ENCODE measurements at regions not wholly inside any gene's neighbourhood (a gene's known extent, or its start where the extent isn't known, plus 50 kb on each side); places are given as distances from the start of the nearest gene placed in this dataset.

DNA sequence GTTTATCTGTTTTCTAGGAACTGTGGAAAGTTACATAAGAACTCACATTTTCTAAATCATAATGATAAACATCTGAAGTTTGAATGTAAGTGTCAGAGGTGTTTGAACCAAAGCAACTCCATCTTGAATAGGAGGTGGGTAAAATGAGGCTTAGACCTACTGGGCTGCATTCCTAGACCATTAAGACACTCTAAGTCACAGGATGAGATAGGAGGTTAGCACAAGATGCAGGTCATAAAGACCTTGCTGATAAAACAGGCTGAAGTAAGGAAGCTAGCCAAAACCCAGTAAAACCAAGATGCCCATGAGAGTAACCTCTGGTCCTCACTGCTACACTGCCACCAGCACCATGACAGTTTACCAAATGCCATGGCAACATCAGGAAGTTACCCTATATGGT lies 297.7 kb upstream of the POU5F2 start:
- no TSS peak for BruUV-seq (replicated peaks)
- Histone ChIP-seq H2AFZ (ENCODE audit: low read length) (no peak overlapping the region), H3K4me1 (ENCODE audit: insufficient read depth, low read length, poor library complexity, severe bottlenecking) (no peaks in the 10 kb centered on the region), H4K20me1 (ENCODE audit: insufficient read depth, low read length) (no peaks in the 10 kb centered on the region), H3K4me2 (ENCODE audit: low read length) (no peak overlapping the region), H3K9me3 (ENCODE audit: low read length) (no peaks in the 10 kb centered on the region), H3K79me2 (ENCODE audit: insufficient read depth, low read depth, low read length) (no peaks in the 10 kb centered on the region), H3K4me3 (ENCODE audit: low read depth, low read length, poor library complexity, severe bottlenecking) (no peak overlapping the region), H3K36me3 (ENCODE audit: insufficient read depth, low read length) (no peaks in the 10 kb centered on the region), H3K27ac (ENCODE audit: low read depth, low read length, poor library complexity, severe bottlenecking) (no peak overlapping the region), H3K9me2 (ENCODE audit: insufficient read depth, low read length) (no peaks in the 10 kb centered on the region)
- POLR2A ChIA-PET: interaction anchor here (0.6 kb wide), 1 partner anchor 10 kb away, joined by 3 read pairs; no protein-coding TSS in a partner anchor
- no peak for DNase-seq (ENCODE audit: low spot score)
- no peak for TF ChIP-seq EZH2phosphoT487 (IDR thresholded peaks at IDR 0.05; ENCODE audit: borderline replicate concordance, low read depth, low read length)
- TF ChIP-seq, protein P1, sequence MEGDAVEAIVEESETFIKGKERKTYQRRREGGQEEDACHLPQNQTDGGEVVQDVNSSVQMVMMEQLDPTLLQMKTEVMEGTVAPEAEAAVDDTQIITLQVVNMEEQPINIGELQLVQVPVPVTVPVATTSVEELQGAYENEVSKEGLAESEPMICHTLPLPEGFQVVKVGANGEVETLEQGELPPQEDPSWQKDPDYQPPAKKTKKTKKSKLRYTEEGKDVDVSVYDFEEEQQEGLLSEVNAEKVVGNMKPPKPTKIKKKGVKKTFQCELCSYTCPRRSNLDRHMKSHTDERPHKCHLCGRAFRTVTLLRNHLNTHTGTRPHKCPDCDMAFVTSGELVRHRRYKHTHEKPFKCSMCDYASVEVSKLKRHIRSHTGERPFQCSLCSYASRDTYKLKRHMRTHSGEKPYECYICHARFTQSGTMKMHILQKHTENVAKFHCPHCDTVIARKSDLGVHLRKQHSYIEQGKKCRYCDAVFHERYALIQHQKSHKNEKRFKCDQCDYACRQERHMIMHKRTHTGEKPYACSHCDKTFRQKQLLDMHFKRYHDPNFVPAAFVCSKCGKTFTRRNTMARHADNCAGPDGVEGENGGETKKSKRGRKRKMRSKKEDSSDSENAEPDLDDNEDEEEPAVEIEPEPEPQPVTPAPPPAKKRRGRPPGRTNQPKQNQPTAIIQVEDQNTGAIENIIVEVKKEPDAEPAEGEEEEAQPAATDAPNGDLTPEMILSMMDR (conservative IDR thresholded peaks at IDR 0.05; ENCODE audit: low read length): no peak
- intact Hi-C loops (cut with micrococcal nuclease; ENCODE audit: unreplicated experiment): no loop called here
- CTCF ChIA-PET (ENCODE audit: unreplicated experiment): no interaction called here

DNA sequence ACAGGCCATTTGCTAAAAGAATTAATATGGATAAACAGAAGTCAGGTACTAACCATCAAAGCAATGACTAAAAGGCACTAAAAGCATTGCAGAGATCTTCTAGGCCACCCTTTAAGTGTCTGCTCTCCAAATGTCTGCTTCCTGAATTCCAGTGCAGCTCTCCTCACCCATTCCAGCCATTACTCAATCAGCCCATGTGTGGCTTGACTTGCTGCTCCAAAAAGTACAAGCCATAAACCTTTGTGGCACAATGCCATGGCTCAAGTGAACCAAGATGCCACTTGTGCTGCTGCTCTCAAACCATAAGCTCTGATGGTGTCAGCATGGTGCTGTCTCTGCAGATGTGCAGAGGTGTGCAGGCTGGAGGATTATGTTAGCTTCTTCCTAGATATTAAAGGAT lies 290.2 kb upstream of the POU5F2 start:
- Histone ChIP-seq H2AFZ (ENCODE audit: low read length) (no peak overlapping the region), H3K79me2 (ENCODE audit: insufficient read depth, low read depth, low read length) (no peaks in the 10 kb centered on the region), H3K27ac (ENCODE audit: low read depth, low read length, poor library complexity, severe bottlenecking) (no peak overlapping the region), H4K20me1 (ENCODE audit: insufficient read depth, low read length) (no peaks in the 10 kb centered on the region), H3K4me3 (ENCODE audit: low read depth, low read length, poor library complexity, severe bottlenecking) (no peak overlapping the region), H3K9me2 (ENCODE audit: insufficient read depth, low read length) (no peaks in the 10 kb centered on the region), H3K4me2 (ENCODE audit: low read length) (no peak overlapping the region), H3K4me1 (ENCODE audit: insufficient read depth, low read length, poor library complexity, severe bottlenecking) (no peaks in the 10 kb centered on the region), H3K9me3 (ENCODE audit: low read length) (no peaks in the 10 kb centered on the region), H3K36me3 (ENCODE audit: insufficient read depth, low read length) (no peaks in the 10 kb centered on the region)
- BruUV-seq (replicated peaks): no TSS peak
- intact Hi-C loops (cut with micrococcal nuclease; ENCODE audit: unreplicated experiment): no loop called here
- ChIA-PET POLR2A (interaction anchor here (1.0 kb wide), 1 partner anchor 26 kb away, joined by 3 read pairs; no protein-coding TSS in a partner anchor), CTCF (ENCODE audit: unreplicated experiment) (no interaction called here)
- no peak for DNase-seq (ENCODE audit: low spot score)
- TF ChIP-seq, protein P1 (conservative IDR thresholded peaks at IDR 0.05; ENCODE audit: low read length): no peak
- TF ChIP-seq EZH2phosphoT487 (IDR thresholded peaks at IDR 0.05; ENCODE audit: borderline replicate concordance, low read depth, low read length): no peak

DNA sequence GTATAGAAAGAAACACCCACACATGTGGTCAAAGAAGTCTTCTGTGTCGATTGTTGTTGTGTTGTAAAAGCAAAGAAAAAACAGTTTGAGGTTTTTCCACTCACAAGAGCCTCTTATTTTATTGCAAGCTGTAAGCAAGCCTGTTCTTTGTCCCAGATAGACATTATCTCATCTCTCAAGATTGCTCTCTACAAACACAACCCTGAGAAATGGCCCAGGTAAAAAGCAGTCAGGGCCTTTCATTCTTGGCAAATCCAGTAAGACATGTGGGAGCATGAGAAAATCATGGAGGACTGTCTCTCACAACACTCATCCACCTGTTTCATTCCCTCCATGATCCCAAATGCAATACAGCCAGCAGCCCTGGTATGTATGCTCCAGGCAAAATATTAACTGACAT lies 286.6 kb upstream of the POU5F2 start:
- H3K27ac ChIP-seq (ENCODE audit: low read depth, low read length, poor library complexity, severe bottlenecking): no peak overlapping the region
- no peaks in the 10 kb centered on the region for H3K9me3 ChIP-seq (ENCODE audit: low read length)
- no peak overlapping the region for H3K4me2 ChIP-seq (ENCODE audit: low read length)
- H3K4me3 ChIP-seq (ENCODE audit: low read depth, low read length, poor library complexity, severe bottlenecking): no peak overlapping the region
- no peaks in the 10 kb centered on the region for H3K4me1 ChIP-seq (ENCODE audit: insufficient read depth, low read length, poor library complexity, severe bottlenecking)
- H3K36me3 ChIP-seq (ENCODE audit: insufficient read depth, low read length): no peaks in the 10 kb centered on the region
- no peaks in the 10 kb centered on the region for H3K79me2 ChIP-seq (ENCODE audit: insufficient read depth, low read depth, low read length)
- no TSS peak for BruUV-seq (replicated peaks)
- TF ChIP-seq, protein P1 (conservative IDR thresholded peaks at IDR 0.05; ENCODE audit: low read length): no peak
- no peak for TF ChIP-seq EZH2phosphoT487 (IDR thresholded peaks at IDR 0.05; ENCODE audit: borderline replicate concordance, low read depth, low read length)
- intact Hi-C loops (cut with micrococcal nuclease; ENCODE audit: unreplicated experiment): no loop called here
- no peaks in the 10 kb centered on the region for H4K20me1 ChIP-seq (ENCODE audit: insufficient read depth, low read length)
- no peak for DNase-seq (ENCODE audit: low spot score)
- no peaks in the 10 kb centered on the region for H3K9me2 ChIP-seq (ENCODE audit: insufficient read depth, low read length)
- CTCF ChIA-PET (ENCODE audit: unreplicated experiment): no interaction called here
- no peak overlapping the region for H2AFZ ChIP-seq (ENCODE audit: low read length)
- POLR2A ChIA-PET: no interaction called here
